ENCODE measurements at regions not wholly inside any gene's neighbourhood (a gene's known extent, or its start where the extent isn't known, plus 50 kb on each side); places are given as distances from the start of the nearest gene placed in this dataset.

DNA sequence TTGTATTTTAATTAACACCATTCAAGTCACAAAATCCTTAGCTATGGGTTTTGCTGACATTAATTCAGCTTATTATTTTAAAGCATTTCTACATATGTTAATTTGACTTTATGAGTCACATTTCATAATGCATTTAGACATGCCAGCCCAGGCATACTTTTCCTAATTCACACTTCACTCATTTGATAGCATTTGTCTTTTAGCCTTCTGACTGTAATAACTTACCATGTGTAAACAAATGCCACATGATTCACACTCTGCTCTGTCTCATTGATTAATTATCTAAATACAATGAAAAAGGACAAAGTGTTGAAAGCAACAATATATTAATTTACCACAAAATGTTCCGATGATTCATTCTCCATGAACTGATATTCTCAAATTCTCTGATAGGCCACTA is 927.8 kb upstream of the EPHA6 start:
- DNase-seq: no peak

DNA sequence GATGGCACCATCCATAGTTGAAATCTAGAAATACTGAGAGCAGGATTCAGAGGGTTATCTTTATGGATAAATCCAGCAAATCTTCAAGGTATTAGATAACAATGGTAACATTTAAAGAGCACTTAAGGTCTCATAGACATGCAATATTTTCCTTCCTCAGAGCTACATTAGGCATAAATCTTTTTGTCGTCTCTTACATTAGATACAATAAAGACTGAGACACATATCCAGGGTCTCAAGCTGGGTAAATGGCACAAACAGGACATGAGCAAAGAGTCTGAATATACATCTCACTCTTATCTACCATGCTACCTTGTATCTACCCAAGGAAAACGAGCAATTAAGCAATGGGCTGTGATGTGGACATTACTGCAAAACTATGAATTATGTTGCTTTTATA is 927.3 kb upstream of the EPHA6 start:
- DNase-seq: no peak

DNA sequence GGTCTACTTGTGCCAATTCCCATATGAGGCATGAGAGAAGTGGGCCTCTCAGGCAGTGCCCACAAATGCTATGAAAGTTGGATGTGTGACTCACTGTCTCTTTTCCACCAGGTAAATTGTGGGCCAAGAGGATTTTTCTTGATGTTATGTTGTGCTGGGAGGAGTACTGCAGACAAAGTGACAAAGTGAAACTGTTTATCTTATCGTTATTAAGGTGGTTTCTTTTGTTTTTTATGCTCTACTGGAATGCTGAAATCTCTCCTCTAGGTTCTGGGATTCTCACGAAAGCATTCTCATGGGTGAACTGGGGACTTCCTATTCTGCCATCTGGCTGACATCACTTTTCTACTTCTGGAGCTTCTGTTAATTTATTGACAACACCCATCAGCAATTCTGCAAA is 919.6 kb upstream of the EPHA6 start:
- no peak for DNase-seq

DNA sequence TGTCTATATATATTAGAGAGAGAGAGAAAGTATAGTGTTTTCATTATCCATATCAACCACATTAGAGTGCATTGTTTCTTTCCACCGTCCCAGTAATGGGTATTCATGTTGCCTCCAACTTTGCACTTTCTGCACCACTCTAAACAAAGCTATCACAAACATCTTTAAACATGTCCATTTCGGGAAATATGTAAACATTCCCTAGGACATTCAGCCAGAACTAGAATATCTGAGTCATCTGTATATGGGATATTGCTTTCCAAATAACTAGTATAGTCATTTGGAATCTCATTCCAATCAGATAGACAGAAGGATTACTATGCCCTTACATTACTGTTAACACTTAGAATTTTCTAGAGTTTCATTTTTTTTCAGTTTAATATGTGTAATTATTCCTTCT is 914.9 kb upstream of the EPHA6 start:
- no peak for DNase-seq

DNA sequence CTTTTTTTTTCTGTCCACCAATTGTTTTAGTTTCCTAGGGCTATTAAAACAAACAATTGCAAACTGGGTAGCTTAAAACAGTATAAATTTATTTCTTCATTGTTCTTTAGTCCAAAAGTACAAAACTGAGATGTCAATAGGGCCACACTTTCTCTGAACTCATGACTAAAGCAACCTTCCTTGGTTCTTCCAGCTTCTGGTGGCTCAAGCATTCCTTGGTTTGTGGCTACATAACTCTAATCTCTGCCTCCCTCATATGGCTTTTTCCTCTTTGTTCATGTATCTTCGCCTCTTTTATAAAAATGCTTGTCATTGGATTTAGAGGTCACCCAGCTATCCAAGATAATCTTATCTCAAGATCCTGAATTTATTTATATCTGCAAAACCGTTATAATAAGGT is 914.5 kb upstream of the EPHA6 start:
- DNase-seq: no peak

DNA sequence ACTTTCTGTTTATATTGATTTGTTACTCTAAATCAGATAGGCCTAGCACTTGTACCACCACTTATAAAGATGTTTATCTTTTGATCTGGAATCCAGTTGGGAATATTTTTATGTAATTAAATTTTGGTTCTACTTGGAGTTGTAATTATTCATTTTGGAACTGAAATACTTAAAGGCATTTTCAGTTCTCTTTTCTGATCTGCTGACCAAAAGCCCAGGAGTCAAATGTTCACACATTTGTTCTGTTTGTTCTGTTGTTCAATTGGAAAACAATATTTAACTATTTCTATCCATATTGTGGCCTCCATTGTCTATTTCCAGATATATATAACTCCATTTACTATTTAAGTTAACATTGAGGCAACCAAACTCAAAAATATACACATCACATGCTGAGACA is 912.4 kb upstream of the EPHA6 start:
- DNase-seq: no peak

DNA sequence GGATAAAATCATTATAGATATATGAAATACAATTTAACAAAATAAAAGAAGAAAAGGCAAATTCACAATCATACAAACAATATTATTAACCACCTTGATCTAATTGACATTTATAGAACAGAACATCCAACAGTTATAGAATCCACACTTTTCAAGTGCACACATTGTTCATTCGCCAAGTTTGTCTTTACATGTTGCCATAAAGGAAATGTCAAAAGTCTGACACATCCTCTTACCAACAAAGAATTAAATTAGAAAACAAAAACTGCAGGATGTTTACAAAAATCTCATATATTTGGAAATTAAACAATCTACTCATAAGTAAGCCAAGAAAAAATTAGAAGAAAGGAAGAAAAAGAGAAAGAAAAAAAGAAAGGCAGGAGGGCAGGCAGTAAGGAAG is 909.2 kb upstream of the EPHA6 start:
- DNase-seq: no peak

DNA sequence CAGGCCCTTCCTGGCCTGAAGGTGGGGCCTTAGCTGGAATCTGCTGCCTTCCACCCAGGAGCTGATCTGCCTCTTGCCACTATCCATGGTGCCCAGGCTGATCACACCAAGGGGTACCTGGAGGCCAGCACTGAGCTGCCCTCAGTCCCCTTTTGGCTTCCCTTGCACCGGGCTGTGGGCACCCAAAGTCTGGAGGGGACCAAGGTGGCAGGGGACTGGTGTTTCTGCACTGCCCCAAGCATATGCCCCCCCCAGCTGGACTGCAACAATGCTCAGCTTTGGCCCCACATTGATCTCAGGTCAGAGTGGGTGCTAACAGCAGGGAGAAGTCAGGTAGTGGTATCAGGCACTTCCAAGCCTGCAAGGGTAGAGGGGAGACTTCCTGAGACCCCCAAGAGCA is 902.6 kb upstream of the EPHA6 start:
- no peak for DNase-seq

DNA sequence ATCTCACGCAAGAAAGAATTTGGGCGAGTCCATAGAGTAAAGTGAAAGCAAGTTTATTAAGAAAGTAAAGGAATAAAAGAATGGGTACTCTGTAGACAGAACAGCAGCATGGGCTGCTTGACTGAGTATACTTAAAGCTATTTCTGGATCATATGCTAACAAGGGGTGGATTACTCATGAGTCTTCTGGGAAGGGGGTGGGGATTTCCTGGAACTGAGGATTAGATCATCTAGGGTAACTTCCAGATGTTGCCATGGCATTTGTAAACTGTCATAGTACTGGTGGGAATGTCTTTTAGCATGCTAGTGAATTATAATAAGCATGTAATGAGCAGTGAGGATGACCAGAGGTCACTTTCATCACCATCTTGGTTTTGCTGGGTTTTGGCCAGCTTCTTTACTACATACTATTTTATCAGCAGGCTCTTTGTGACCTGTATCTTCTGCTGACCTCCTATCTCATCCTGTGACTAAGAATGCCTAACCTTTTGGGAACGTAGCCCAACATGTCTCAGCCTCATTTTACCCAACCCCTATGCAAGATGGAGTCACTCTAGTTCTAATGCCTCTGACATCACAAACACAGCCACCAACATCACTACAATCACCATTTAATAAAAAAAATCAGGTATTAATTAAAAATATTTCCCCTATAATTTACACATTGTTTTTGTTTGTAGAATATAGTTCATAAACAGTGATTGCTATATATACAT is 890.7 kb upstream of the EPHA6 start:
- no peak for DNase-seq

DNA sequence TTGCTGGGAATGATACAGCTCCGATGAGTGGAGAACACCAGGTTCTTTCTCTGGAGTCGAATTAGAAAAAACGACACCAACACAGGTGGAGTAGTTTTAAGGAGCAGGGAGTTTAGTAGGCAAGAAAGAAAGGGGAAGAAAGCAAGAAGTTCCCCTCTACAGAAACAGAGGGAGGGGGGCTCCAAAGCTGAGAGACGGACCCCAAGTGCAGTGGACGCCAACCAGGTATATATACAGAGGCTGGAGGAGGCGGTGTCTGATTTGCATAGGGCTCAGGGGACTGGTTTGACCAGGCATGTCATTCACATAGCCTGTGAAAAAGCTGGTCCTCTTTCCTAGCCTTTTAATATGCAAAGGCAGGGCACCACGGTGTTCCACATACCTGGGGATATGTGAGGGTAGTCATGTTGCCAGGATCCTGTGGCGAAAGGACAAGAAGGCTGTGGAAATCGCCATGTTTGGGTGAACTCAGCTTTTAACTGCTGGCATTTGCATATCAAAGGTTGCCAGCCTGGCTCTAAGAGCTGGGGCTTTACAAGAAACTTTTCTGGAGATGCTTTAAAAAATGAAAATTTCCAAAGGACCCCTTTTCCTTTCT is 887.4 kb upstream of the EPHA6 start:
- DNase-seq: no peak

DNA sequence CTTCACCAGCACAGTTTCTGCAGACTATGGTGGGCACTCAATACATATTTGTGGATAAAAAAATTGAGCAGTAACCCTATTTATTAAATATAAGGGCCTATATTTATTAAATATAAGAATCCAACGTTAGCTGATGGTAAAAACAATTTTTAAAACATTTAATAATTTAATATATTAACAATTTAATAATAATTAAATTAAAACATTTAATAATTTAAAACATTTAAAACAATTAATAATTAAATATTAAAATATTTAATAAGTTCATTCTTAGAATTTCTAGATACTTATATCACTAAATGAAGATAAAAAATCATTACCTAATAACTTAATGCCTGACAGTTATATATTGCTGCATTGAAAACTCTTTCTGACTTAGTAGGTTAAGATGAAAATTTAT is 880.2 kb upstream of the EPHA6 start:
- no peak for DNase-seq

DNA sequence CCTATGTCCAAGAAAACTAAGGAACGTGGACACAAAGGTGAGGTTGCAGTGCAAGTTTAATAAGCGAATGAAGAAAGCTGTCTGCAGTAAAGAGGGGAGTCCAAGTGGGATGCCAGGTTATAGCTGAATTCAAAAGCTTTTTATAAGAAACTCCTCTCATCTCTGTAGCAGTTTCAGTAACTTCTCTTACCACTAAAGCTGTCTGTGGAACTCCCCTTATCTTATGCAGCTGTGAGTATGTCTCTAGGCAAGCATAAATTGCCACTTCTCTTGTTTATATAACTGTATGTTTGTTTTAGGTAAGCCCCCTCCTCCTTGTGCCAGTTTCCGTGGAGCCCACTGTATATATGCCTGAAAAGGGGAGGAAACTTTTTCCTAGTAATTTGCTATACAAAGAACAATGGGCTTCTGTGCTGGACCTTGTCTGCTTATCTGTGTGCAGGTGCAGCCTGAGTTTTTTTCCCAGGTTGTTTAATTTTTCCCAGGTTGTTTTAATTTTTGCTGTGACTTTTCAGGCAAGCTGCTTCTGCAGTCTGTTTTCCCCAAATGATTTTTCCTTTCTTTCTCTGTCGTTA is 875.1 kb upstream of the EPHA6 start:
- DNase-seq: no peak

DNA sequence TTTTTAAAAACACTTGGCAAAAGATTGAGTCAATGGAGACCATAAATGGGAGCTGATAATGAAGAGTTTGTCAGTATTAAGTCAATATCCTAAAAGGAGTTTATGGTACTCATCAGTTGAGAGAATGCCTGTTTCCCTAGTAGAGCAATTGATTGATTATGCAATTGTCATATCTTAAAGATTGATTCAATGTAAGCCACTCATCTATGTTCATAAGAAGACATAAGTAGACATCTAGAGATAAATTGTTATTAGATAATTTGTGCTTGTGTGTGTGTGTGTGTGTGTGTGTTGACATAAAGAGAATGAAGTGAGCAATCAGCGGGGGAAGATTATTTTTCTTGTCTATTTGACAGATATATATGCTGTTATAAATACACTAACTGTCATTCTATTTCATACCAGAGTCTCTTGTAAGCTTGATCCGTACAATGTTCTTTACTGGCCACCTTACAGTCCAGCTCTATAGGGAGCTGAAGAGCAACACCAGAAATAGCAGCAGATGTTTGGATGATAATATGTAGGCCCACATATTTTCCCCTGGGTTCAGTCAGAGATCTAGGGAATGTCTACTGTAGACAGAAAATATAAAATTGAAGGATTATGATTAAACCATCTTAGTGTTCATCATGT is 848.6 kb upstream of the EPHA6 start:
- no peak for DNase-seq

DNA sequence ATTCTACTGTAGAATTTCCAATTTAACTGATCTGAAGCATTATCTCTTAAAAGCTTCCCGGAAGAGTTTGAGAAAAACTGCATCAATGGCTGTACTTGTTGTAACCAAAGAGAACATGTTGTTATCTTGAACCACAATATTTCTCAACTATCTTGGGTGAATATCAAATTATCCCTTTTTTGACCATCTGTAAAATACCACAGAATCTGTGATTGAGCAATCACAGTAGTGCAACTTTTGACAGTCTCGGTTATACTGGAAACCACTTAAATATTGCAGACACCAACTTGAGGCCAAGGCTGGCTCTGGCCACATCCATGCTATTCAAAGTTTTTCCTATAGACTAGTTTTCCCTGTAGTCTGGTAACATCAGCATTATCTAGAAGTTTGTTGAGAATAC is 842.8 kb upstream of the EPHA6 start:
- no peak for DNase-seq

DNA sequence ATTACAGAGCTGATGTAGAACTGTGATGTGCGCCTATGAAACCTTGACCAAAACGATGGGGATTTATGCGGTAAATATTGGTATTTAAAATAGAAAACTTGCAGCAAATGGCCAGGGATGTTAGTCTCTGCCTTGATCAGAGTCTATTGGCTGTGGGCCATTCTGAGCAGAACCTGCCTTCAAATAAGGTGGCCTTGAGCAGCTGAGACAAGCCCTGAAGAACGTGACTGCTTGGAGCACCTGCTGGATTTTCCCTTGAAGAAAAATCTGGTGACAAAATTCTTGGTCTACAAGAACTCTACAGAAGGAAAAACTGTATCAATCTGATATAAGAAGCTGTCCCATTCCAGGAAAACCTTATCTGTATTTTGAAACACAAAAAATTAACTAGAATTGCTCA is 820.1 kb upstream of the EPHA6 start:
- DNase-seq: no peak

DNA sequence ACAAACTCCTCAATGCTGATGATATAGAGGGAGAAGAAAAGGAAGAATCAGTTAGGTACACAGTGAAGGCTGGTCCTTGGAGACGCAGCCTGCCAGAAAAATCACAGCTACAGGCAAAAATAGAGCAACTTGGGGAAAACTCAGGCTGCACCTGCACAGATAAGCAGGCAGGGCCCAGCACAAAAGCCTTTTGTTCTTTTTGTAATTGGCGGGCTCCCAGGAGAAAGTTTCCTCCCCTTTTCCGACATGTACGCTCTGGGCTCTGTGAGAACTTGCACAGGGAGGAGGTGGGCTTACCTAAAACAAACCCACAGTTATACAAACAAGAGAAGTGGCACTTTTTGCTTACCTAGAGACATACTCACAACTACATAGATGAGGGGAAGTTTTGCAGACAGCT is 813.4 kb upstream of the EPHA6 start:
- no peak for DNase-seq

DNA sequence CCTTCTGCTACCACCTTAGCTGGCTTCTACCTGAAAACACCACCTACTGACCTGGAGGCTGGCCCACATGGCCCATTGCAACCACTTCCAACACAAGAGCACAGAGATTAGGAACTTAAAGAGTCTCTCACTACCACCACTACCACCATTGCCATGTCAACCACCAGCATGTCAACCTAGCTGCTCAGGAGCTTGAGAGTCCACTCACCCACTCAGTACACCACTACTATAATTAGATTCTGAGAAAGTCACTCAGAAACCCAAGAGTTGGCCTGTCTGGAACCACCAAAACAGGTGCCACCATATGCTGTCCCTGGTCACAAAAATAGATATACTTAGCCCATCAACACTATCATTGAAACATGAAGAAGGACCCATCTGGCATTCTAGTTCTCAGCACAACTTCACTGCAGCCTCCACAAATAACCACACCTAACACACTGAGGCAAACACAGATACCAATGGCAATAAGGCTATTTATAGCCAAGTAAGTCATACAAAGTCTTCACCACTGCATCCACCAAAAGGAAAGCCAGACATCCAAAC is 806.7 kb upstream of the EPHA6 start:
- no peak for DNase-seq

DNA sequence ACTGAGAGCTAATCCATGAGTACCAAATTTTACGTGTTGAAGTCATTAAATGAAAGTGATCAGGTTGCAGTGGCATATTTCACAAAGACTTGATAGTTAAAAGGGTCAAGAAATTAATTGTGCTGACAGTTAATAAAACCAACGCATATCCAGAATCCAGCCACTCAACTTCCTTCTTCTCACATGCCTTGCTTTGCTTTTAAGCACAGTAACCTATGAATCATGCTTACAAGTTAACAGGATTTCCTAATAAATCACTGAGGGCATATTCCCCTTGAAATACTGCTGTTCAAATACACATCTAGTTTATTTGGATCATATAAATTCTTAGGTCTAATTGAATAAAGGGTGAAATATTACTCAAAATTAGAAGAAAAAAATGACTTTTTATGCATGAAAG is 801.5 kb upstream of the EPHA6 start:
- DNase-seq: no peak

DNA sequence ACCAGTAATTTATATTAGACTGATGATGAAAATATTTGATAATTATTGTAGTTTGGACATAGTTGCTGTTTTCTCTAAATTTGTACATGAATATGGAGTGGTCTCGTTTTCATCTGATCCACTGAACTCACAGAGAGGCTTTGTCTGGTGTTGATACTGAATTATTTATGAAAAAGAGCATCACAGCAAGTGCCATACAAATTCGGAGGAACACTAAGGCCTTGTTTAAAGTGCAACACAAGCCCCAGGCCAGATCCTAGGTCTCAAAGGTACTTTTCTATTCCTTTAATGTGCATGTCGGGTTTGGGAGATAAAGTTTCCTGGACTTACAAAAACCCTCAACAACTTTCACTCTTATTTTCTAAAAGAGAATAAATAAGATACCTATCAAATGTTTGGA is 796.8 kb upstream of the EPHA6 start:
- no peak for DNase-seq

DNA sequence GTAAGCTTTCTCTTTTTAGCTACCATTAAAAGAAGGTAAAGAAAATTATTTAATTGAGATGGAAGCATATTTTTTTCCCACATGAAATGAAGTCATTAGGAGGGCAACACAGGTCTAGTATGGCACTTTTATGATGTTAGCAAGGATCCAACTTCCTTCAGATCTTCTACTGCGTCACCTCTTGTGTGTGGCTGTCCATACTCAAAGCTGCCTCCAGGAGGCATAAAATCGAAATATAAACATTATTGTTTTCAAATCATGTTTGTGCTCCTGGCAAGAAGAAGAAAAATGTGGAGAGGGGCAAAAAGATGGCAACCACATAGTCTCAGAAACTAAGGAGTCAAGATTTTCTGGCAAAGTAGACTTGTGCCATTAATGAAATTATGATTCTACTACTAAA is 791.7 kb upstream of the EPHA6 start:
- DNase-seq: no peak

DNA sequence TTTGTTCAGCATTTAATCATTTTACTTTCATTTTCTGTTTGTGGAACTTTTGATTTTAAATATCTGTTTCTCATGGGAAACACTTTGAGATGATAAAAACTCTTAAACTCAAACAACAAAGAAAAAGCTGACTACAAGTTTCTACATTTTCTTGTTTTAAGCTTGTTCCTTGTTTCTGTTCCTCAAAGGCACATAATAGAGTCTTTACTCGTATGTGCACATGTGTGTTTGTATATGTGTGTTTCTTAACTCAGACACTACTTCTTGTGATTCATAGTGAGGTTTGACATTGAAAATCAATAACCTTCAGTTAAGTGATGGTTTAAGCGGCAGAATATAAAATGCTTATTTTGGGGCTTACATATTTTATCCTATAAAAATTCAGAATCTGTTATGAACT is 786.7 kb upstream of the EPHA6 start:
- no peak for DNase-seq

DNA sequence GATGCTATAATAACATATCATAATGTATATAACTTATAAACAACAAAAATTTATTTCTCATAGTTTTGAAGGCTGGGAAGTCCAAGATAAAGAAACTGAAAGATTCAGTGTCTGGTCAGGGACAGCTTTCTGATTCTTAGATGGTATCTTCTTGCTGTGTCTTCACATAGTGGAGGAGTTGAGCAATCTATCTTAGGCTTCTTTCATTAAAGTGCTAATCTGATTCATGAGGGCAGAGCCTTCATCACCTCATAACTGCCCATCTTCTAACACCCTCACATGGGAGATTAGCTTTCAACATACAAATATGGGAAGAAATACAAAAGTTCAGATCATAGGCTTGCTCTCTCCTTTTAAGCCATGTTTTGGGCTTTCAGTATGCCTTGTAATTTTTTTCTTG is 774.8 kb upstream of the EPHA6 start:
- no peak for DNase-seq

DNA sequence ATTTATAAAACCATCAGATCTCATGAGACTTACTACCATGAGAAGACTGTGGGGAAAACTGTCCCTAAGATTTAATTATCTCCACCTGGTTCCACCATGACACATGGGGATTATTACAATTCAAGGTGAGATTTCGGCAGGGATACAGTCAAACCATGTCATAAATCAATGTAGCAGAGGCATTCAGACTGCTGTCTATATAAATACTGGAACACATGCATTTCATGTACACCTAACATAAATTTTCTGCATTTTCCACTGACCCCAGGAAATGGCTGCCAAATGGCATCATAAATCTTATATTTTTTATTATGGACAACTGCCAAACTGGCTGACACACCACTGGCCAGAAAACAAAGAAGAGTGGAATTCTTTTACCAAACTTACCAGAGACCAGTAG is 755.1 kb upstream of the EPHA6 start:
- no peak for DNase-seq

DNA sequence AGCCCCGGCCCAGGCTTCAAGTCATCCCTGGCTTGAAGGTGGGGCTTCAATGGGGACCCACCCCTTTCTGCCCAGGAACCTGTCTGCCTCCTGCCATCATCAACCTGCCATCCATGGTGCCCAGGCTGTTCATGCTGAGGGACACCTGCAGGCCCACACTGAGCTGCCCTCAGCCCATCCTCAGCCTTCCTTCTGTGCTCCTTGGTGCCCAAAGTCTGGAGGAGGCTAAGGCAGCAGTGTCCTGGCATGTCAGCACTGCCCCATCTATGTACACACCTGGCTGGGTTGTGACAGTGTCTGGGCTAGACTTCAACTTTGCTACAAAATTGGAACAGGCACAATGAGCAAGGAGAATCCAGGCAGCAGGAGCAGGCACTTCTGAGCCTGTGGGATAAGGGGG is 745.3 kb upstream of the EPHA6 start:
- DNase-seq: no peak

Measured in NCI-H1694 (cell line).